Stimulated activated CD4-positive, alpha-beta T cell treated with anti-CD3 and anti-CD28 coated beads, Interleukin-4, amount 100 ng/mL, for 1 hour (primary cell): ENCODE measurements at regions not wholly inside any gene's neighbourhood (a gene's known extent, or its start where the extent isn't known, plus 50 kb on each side); places are given as distances from the start of the nearest gene placed in this dataset.
"Not testable (repeated sequence)": the region's sequence is repeated elsewhere in the genome, so short reads cannot be mapped to it uniquely, and the experiment has no call there.

Experiments used
- DNase-seq: peaks from one replicate; pipeline ENCODE4 v3.0.0-alpha.2; 2020

- no peak for DNase-seq
These were observed 71.5 kb upstream of the HNMT start for GRCh38 chr2:137892739-137893138.

- no peak for DNase-seq
These were observed 71.1 kb upstream of the HNMT start for GRCh38 chr2:137893145-137893544.

GRCh38 chr2:137896467-137896866 lies 67.8 kb upstream of the HNMT start:
- no peak for DNase-seq

GRCh38 chr2:137897082-137897481 lies 67.2 kb upstream of the HNMT start:
- no peak for DNase-seq

- DNase-seq, result no peak
These were observed 63.7 kb upstream of the HNMT start for GRCh38 chr2:137900421-137901141.

GRCh38 chr2:137910641-137911040 lies 53.6 kb upstream of the HNMT start:
- no peak for DNase-seq

- DNase-seq, result no peak
These were observed 51.9 kb upstream of the HNMT start for GRCh38 chr2:137912371-137912770.

- no peak for DNase-seq
These were observed 51.1 kb upstream of the HNMT start for GRCh38 chr2:137913169-137913568.

- not testable (repeated sequence) for DNase-seq
These were observed 50.6 kb upstream of the HNMT start for GRCh38 chr2:137913648-137914047.
